ENCODE measurements at regions not wholly inside any gene's neighbourhood (a gene's known extent, or its start where the extent isn't known, plus 50 kb on each side); places are given as distances from the start of the nearest gene placed in this dataset.

- 100% methylated on average over 7 of the region's 13 CpGs for WGBS (ENCODE audit: insufficient coverage)
- H3K27me3 ChIP-seq (replicated peaks in 1 of 4; ENCODE audit: control extremely low read depth in 1 of 4, control insufficient read depth in 3 of 4, insufficient read depth in 4 of 4, low read length in 3 of 4): no peaks in the 10 kb centered on the region
- H3K27ac ChIP-seq (ENCODE audit: low read length in 2 of 2): no peak overlapping the region
- H3K4me2 ChIP-seq (replicated peaks; ENCODE audit: low read depth, low read length, poor library complexity, severe bottlenecking): no peak overlapping the region
- H3K4me1 ChIP-seq (ENCODE audit: control insufficient read depth in 2 of 2, insufficient read depth in 2 of 2, low read length in 2 of 2): no peaks in the 10 kb centered on the region
- POLR2A ChIA-PET: no interaction called here
- Mint-ChIP-seq H3K27me3 (no peaks in the 10 kb centered on the region), H3K27ac (no peak overlapping the region), H3K9me3 (ENCODE audit: insufficient read depth) (no peaks in the 10 kb centered on the region), H3K4me3 (no peak overlapping the region), H3K4me1 (no peaks in the 10 kb centered on the region)
- H3K4me3 ChIP-seq (ENCODE audit: control extremely low read depth in 1 of 5, extremely low read depth in 1 of 5, insufficient read depth in 1 of 5, low read depth in 2 of 5, low read length in 4 of 5): no peak overlapping the region
- no peak overlapping the region for H2AFZ ChIP-seq (ENCODE audit: insufficient read depth, low read depth, low read length, poor library complexity, severe bottlenecking)
- no peak overlapping the region for H3K9ac ChIP-seq (ENCODE audit: low read length)
- H3K36me3 ChIP-seq (replicated peaks in 1 of 2; ENCODE audit: control extremely low read depth in 1 of 2, control insufficient read depth in 1 of 2, extremely low read depth in 1 of 2, insufficient read depth in 2 of 2, low read length in 1 of 2): no peaks in the 10 kb centered on the region
- TF ChIP-seq EZH2 (IDR thresholded peaks at IDR 0.05; ENCODE audit: borderline replicate concordance, insufficient read depth, low read depth, low read length, poor library complexity, severe bottlenecking): no peak
- TF ChIP-seq, protein P1, sequence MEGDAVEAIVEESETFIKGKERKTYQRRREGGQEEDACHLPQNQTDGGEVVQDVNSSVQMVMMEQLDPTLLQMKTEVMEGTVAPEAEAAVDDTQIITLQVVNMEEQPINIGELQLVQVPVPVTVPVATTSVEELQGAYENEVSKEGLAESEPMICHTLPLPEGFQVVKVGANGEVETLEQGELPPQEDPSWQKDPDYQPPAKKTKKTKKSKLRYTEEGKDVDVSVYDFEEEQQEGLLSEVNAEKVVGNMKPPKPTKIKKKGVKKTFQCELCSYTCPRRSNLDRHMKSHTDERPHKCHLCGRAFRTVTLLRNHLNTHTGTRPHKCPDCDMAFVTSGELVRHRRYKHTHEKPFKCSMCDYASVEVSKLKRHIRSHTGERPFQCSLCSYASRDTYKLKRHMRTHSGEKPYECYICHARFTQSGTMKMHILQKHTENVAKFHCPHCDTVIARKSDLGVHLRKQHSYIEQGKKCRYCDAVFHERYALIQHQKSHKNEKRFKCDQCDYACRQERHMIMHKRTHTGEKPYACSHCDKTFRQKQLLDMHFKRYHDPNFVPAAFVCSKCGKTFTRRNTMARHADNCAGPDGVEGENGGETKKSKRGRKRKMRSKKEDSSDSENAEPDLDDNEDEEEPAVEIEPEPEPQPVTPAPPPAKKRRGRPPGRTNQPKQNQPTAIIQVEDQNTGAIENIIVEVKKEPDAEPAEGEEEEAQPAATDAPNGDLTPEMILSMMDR (IDR thresholded peaks at IDR 0.05): no peak
- H3K9me3 ChIP-seq (ENCODE audit: control extremely low read depth in 1 of 3, control insufficient read depth in 2 of 3, insufficient read depth in 1 of 3, low read length in 2 of 3): no peaks in the 10 kb centered on the region
- no peak for ATAC-seq (ENCODE audit: low read depth)
- intact Hi-C loops (cut with micrococcal nuclease): no loop called here
- DNase-seq: no peak
- CTCF ChIA-PET: no interaction called here
- H3K79me2 ChIP-seq (ENCODE audit: control insufficient read depth, insufficient read depth, low read length): no peaks in the 10 kb centered on the region
- H4K20me1 ChIP-seq (ENCODE audit: control insufficient read depth, insufficient read depth, low read length, poor library complexity, severe bottlenecking): no peaks in the 10 kb centered on the region
Measured at GRCh38 chr1:234899730-234900072, 228.9 kb downstream of the TOMM20 start.

GRCh38 chr1:234899041-234899729 lies 229.5 kb downstream of the TOMM20 start:
- intact Hi-C loops (cut with micrococcal nuclease): no loop called here
- Mint-ChIP-seq H3K4me3 (no peak overlapping the region), H3K9me3 (ENCODE audit: insufficient read depth) (no peaks in the 10 kb centered on the region), H3K27ac (no peak overlapping the region), H3K27me3 (no peaks in the 10 kb centered on the region), H3K4me1 (no peaks in the 10 kb centered on the region)
- DNase-seq (no peak), ATAC-seq (ENCODE audit: low read depth) (no peak)
- Histone ChIP-seq H3K9ac (ENCODE audit: low read length) (no peak overlapping the region), H3K27me3 (replicated peaks in 1 of 4; ENCODE audit: control extremely low read depth in 1 of 4, control insufficient read depth in 3 of 4, insufficient read depth in 4 of 4, low read length in 3 of 4) (no peaks in the 10 kb centered on the region), H3K27ac (ENCODE audit: low read length in 2 of 2) (no peak overlapping the region), H4K20me1 (ENCODE audit: control insufficient read depth, insufficient read depth, low read length, poor library complexity, severe bottlenecking) (no peaks in the 10 kb centered on the region), H3K79me2 (ENCODE audit: control insufficient read depth, insufficient read depth, low read length) (no peaks in the 10 kb centered on the region), H3K4me1 (ENCODE audit: control insufficient read depth in 2 of 2, insufficient read depth in 2 of 2, low read length in 2 of 2) (no peaks in the 10 kb centered on the region), H3K4me3 (ENCODE audit: control extremely low read depth in 1 of 5, extremely low read depth in 1 of 5, insufficient read depth in 1 of 5, low read depth in 2 of 5, low read length in 4 of 5) (no peak overlapping the region), H3K4me2 (replicated peaks; ENCODE audit: low read depth, low read length, poor library complexity, severe bottlenecking) (no peak overlapping the region), H2AFZ (ENCODE audit: insufficient read depth, low read depth, low read length, poor library complexity, severe bottlenecking) (no peak overlapping the region), H3K36me3 (replicated peaks in 1 of 2; ENCODE audit: control extremely low read depth in 1 of 2, control insufficient read depth in 1 of 2, extremely low read depth in 1 of 2, insufficient read depth in 2 of 2, low read length in 1 of 2) (no peaks in the 10 kb centered on the region), H3K9me3 (ENCODE audit: control extremely low read depth in 1 of 3, control insufficient read depth in 2 of 3, insufficient read depth in 1 of 3, low read length in 2 of 3) (no peaks in the 10 kb centered on the region)
- no peak for TF ChIP-seq EZH2 (IDR thresholded peaks at IDR 0.05; ENCODE audit: borderline replicate concordance, insufficient read depth, low read depth, low read length, poor library complexity, severe bottlenecking)
- TF ChIP-seq, protein P1 (IDR thresholded peaks at IDR 0.05): no peak
- WGBS (ENCODE audit: insufficient coverage): 91% methylated on average over 6 of the region's 11 CpGs
- POLR2A ChIA-PET: no interaction called here
- CTCF ChIA-PET: no interaction called here
